B cell (primary cell): ENCODE measurements at regions not wholly inside any gene's neighbourhood (a gene's known extent, or its start where the extent isn't known, plus 50 kb on each side); places are given as distances from the start of the nearest gene placed in this dataset.

Experiments used
- CTCF ChIP-seq: fragments of 200-600 bp; IDR thresholded peaks from one replicate; pipeline ENCODE4 v1.8.0; 2022; ENCODE audit warnings: antibody characterized with exemption, mild to moderate bottlenecking
- EZH2 ChIP-seq: IDR thresholded peaks from 2 replicates; pipeline ENCODE4 v1.6.1; 2012; ENCODE audit warnings: borderline replicate concordance, low read depth, mild to moderate bottlenecking, moderate library complexity, low read length; ENCODE audit not compliant: insufficient read depth, poor library complexity, severe bottlenecking

DNA sequence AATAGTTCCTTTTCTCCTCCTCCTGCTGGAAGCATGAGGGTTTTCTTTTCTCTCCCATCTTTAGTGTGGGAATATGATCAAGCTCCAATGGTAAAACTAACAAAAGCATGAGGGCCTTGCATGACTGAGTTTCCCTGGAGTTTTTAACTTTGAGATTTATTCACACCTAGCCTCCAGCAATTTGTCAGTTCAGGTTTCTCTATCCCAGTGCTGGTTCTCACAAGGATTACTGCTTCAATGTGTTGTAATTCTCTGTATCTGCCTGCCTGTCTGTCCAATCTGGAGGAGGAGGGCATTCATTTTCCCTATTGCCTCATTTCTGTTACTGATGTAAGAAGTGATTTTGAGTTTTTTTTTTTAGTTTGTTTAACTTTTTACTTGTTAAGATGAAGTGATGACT lies 57.6 kb upstream of the RPRM start:
- TF ChIP-seq CTCF (no peak), EZH2 (no peak)
